Parathyroid adenoma (tissue), 2 donors: ENCODE measurements at regions not wholly inside any gene's neighbourhood (a gene's known extent, or its start where the extent isn't known, plus 50 kb on each side); places are given as distances from the start of the nearest gene placed in this dataset.

Experiments used
- H2AFZ ChIP-seq: fragments of 300-600 bp; sonication (generic); one replicate; pipeline ENCODE4 v1.7.0; 2017; ENCODE audit warnings: antibody characterized with exemption, mild to moderate bottlenecking
- H3K27ac ChIP-seq: fragments of 300-600 bp; sonication (generic); one replicate; pipeline ENCODE4 v1.7.0; 2017
- H3K27me3 ChIP-seq: fragments of 300-600 bp; sonication (generic); one replicate; pipeline ENCODE4 v1.7.0; 2017; ENCODE audit warnings: low read length; ENCODE audit not compliant: control insufficient read depth, insufficient read depth
- H3K36me3 ChIP-seq: fragments of 300-600 bp; sonication (generic); one replicate; pipeline ENCODE4 v1.7.0; 2017; ENCODE audit warnings: low read length; ENCODE audit not compliant: control insufficient read depth, insufficient read depth
- H3K4me1 ChIP-seq: fragments of 300-600 bp; sonication (generic); one replicate; pipeline ENCODE4 v1.7.0; 2017; ENCODE audit warnings: control low read depth
- H3K4me2 ChIP-seq: fragments of 300-600 bp; sonication (generic); one replicate; pipeline ENCODE4 v1.7.0; 2017; ENCODE audit warnings: low read length
- H3K4me3 ChIP-seq: fragments of 300-600 bp; sonication (generic); one replicate; pipeline ENCODE4 v1.7.0; 2017; ENCODE audit warnings: low read depth, low read length
- H3K79me2 ChIP-seq: fragments of 300-600 bp; sonication (generic); one replicate; pipeline ENCODE4 v1.7.0; 2017; ENCODE audit warnings: control low read depth
- H3K9ac ChIP-seq: fragments of 300-600 bp; sonication (generic); one replicate; pipeline ENCODE4 v1.7.0; 2017; ENCODE audit warnings: mild to moderate bottlenecking
- H3K9me3 ChIP-seq: fragments of 300-600 bp; sonication (generic); one replicate; pipeline ENCODE4 v1.7.0; 2017; ENCODE audit warnings: low read length; ENCODE audit not compliant: control insufficient read depth
- CTCF ChIP-seq: fragments of 300-600 bp; sonication (generic); IDR thresholded peaks from one replicate; pipeline ENCODE4 v1.7.0; 2017; ENCODE audit warnings: antibody characterized with exemption, mild to moderate bottlenecking
- donor health status: primary hyperparathyroidism.

GRCh38 chr13:75073786-75074185, 408.2 kb downstream of the TBC1D4 start:
- Histone ChIP-seq H3K27ac (no peak overlapping the region), H3K27me3 (no peaks in the 10 kb centered on the region), H3K36me3 (no peaks in the 10 kb centered on the region), H3K9ac (no peak overlapping the region), H3K4me3 (no peak overlapping the region), H3K79me2 (no peaks in the 10 kb centered on the region), H3K9me3 (no peaks in the 10 kb centered on the region), H3K4me2 (no peak overlapping the region), H3K4me1 (no peaks in the 10 kb centered on the region), H2AFZ (no peak overlapping the region)
- TF ChIP-seq CTCF = no peak

GRCh38 chr13:75072891-75073290, 409.1 kb downstream of the TBC1D4 start:
- Histone ChIP-seq H3K4me2 (no peak overlapping the region), H2AFZ (no peak overlapping the region), H3K4me3 (no peak overlapping the region), H3K27ac (no peak overlapping the region), H3K36me3 (no peaks in the 10 kb centered on the region), H3K9me3 (no peaks in the 10 kb centered on the region), H3K9ac (no peak overlapping the region), H3K4me1 (no peaks in the 10 kb centered on the region), H3K79me2 (no peaks in the 10 kb centered on the region), H3K27me3 (no peaks in the 10 kb centered on the region)
- TF ChIP-seq CTCF = no peak

GRCh38 chr13:75072368-75072767, 409.6 kb downstream of the TBC1D4 start:
- no peak for TF ChIP-seq CTCF

GRCh38 chr13:75071796-75072195, 410.2 kb downstream of the TBC1D4 start:
- Histone ChIP-seq H3K4me3 (no peak overlapping the region), H3K4me2 (no peak overlapping the region), H3K36me3 (no peaks in the 10 kb centered on the region), H2AFZ (no peak overlapping the region), H3K27ac (no peak overlapping the region), H3K9ac (no peak overlapping the region), H3K4me1 (no peaks in the 10 kb centered on the region), H3K79me2 (no peaks in the 10 kb centered on the region), H3K27me3 (no peaks in the 10 kb centered on the region), H3K9me3 (no peaks in the 10 kb centered on the region)
- no peak for TF ChIP-seq CTCF

More at GRCh38 chr13:75072368-75072767, 409.6 kb downstream of the TBC1D4 start:
- no peak overlapping the region for H2AFZ ChIP-seq
- H3K79me2 ChIP-seq = no peaks in the 10 kb centered on the region
- no peak overlapping the region for H3K4me3 ChIP-seq
- H3K27me3 ChIP-seq = no peaks in the 10 kb centered on the region
- H3K4me1 ChIP-seq = no peaks in the 10 kb centered on the region
- no peaks in the 10 kb centered on the region for H3K9me3 ChIP-seq
- H3K36me3 ChIP-seq = no peaks in the 10 kb centered on the region
- H3K27ac ChIP-seq = no peak overlapping the region
- H3K4me2 ChIP-seq = no peak overlapping the region
- H3K9ac ChIP-seq = no peak overlapping the region

GRCh38 chr13:75071395-75071794, 410.6 kb downstream of the TBC1D4 start:
- no peaks in the 10 kb centered on the region for H3K4me1 ChIP-seq
- H3K9me3 ChIP-seq = no peaks in the 10 kb centered on the region
- no peak for TF ChIP-seq CTCF
- no peaks in the 10 kb centered on the region for H3K36me3 ChIP-seq
- H3K79me2 ChIP-seq = no peaks in the 10 kb centered on the region
- no peak overlapping the region for H3K27ac ChIP-seq
- H2AFZ ChIP-seq = no peak overlapping the region
- no peak overlapping the region for H3K9ac ChIP-seq
- H3K27me3 ChIP-seq = no peaks in the 10 kb centered on the region
- no peak overlapping the region for H3K4me2 ChIP-seq
- H3K4me3 ChIP-seq = no peak overlapping the region
